Uterus (tissue), 3 donors: ENCODE measurements at regions not wholly inside any gene's neighbourhood (a gene's known extent, or its start where the extent isn't known, plus 50 kb on each side); places are given as distances from the start of the nearest gene placed in this dataset.

Experiments used
- DNase-seq, 2 donors: peaks; one replicate each; pipeline ENCODE4 v3.0.0-alpha.2; 2019 to 2020
- H3K27ac ChIP-seq, 2 donors: fragments of 200-600 bp; sonication (generic); 1 replicate in 1 of 2; 2 replicates in 1 of 2; pipeline ENCODE4 v1.5.1; 2016 to 2018
- H3K27me3 ChIP-seq, 2 donors: fragments of 200-600 bp; sonication (generic); one replicate each; pipeline ENCODE4 v1.5.1; 2018 to 2019; ENCODE audit warnings: control low read depth in 1 of 2
- H3K36me3 ChIP-seq, 2 donors: fragments of 200-600 bp; sonication (generic); one replicate each; pipeline ENCODE4 v1.5.1; 2019; ENCODE audit warnings: control low read depth in 1 of 2
- H3K4me1 ChIP-seq, 2 donors: fragments of 200-600 bp; sonication (generic); one replicate each; pipeline ENCODE4 v1.5.1; 2018 to 2019; ENCODE audit warnings: control low read depth in 1 of 2
- H3K4me3 ChIP-seq, 2 donors: fragments of 200-600 bp; sonication (generic); 1 replicate in 1 of 2; 2 replicates in 1 of 2; pipeline ENCODE4 v1.5.1; 2018 to 2019; ENCODE audit warnings: mild to moderate bottlenecking in 1 of 2
- H3K9me3 ChIP-seq, 2 donors: fragments of 200-600 bp; sonication (generic); one replicate each; pipeline ENCODE4 v1.5.1; 2019; ENCODE audit warnings: control low read depth in 1 of 2
- POLR2A ChIP-seq, 2 donors: fragments of 450-650 bp; IDR thresholded peaks; one replicate each; pipeline ENCODE4 v1.6.1; 2016; ENCODE audit warnings: antibody characterized with exemption in 2 of 2, mild to moderate bottlenecking in 1 of 2, moderate library complexity in 1 of 2
- intact Hi-C: fragments of 100-400 bp; cut with DNase I; formaldehyde crosslinking; loops from one replicate; pipeline ENCODE4 v1.15.1; 2023; ENCODE audit warnings: low total_unique reads
- TF ChIP-seq, protein P1 (sequence below), 4 experiments: fragments of 200-600 bp in 2 of 4; fragments of 450-650 bp in 2 of 4; sonication (generic) in 2 of 4; IDR thresholded peaks; one replicate each; pipeline ENCODE4 v1.5.1; 2016 to 2019; ENCODE audit warnings: antibody characterized with exemption in 4 of 4, mild to moderate bottlenecking in 2 of 4, moderate library complexity in 1 of 4
- donor health status: DM: yes; HTN: yes; CAD: no.

DNA sequence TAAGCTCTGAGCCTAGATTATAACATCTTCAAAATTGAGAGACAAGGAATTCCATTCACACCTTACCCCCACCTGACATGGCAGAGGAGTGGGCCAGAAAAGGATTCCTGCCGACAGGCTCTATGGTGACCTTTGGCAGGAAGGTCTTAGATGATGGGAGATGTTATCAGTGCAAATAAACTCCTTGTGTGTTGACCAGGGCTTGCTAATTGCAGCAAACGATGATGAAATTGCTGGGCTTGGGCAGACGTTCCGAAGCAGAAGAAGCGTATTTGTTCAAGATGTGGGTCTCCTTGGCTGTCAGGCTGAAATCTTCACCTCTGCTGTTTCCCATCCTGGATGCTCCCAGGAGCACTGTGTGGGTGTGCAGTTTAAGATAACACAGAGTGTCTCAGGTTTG lies 183.7 kb upstream of the CADM1 start:
- H3K9me3 ChIP-seq, result no peaks in the 10 kb centered on the region
- DNase-seq, result no peak
- H3K36me3 ChIP-seq, result no peaks in the 10 kb centered on the region
- no peak overlapping the region for H3K4me3 ChIP-seq
- H3K4me1 ChIP-seq, result no peaks in the 10 kb centered on the region
- H3K27ac ChIP-seq, result no peak overlapping the region
- intact Hi-C loops, result no loop called here
- no peak for TF ChIP-seq POLR2A (IDR thresholded peaks at IDR 0.05)
- TF ChIP-seq, protein P1, sequence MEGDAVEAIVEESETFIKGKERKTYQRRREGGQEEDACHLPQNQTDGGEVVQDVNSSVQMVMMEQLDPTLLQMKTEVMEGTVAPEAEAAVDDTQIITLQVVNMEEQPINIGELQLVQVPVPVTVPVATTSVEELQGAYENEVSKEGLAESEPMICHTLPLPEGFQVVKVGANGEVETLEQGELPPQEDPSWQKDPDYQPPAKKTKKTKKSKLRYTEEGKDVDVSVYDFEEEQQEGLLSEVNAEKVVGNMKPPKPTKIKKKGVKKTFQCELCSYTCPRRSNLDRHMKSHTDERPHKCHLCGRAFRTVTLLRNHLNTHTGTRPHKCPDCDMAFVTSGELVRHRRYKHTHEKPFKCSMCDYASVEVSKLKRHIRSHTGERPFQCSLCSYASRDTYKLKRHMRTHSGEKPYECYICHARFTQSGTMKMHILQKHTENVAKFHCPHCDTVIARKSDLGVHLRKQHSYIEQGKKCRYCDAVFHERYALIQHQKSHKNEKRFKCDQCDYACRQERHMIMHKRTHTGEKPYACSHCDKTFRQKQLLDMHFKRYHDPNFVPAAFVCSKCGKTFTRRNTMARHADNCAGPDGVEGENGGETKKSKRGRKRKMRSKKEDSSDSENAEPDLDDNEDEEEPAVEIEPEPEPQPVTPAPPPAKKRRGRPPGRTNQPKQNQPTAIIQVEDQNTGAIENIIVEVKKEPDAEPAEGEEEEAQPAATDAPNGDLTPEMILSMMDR (IDR thresholded peaks at IDR 0.05), result no peak
- H3K27me3 ChIP-seq, result no peaks in the 10 kb centered on the region

DNA sequence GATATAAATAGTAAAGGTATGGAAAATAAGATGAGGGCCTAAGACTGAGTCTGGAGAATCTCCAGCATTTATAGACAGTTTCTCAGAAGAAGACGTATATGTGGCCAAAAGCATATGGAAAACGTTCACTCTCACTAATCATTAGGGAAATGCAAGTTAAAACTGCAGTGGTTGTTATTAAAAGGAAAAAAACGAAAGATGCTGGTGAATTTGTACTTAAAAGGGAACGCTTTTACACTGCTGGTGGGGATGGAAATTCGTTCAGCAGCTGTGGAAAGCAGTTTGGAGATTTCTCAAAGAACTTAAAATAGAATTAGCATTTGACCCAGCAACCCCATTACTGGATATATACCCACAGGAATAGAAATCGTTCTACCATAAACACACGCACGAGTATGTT lies 180.5 kb upstream of the CADM1 start:
- no peak overlapping the region for H3K4me3 ChIP-seq
- no peaks in the 10 kb centered on the region for H3K27me3 ChIP-seq
- TF ChIP-seq, protein P1 (IDR thresholded peaks at IDR 0.05), result no peak
- TF ChIP-seq POLR2A (IDR thresholded peaks at IDR 0.05), result no peak
- intact Hi-C loops, result no loop called here
- H3K9me3 ChIP-seq, result no peaks in the 10 kb centered on the region
- no peaks in the 10 kb centered on the region for H3K4me1 ChIP-seq
- H3K36me3 ChIP-seq, result no peaks in the 10 kb centered on the region
- no peak for DNase-seq
- H3K27ac ChIP-seq, result no peak overlapping the region

DNA sequence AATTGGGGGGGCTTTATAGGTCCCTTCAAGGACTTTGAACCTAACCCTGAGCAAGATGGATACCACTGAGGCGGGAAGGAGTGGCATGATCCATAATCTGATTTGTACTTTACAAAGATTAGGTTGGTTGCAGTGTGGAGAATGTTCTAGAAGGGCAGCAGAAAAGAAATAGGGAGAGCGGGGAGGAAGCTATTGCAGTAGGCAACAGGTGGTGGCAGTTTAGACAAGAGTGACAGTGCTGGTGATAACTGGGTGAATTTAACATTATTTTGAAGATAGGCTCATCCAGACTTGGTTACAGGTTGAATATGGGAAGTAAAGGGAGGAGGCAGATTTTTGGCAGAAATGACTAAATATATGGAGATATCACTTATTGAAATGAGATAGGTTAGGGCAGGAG lies 179.9 kb upstream of the CADM1 start:
- intact Hi-C loops, result no loop called here
- no peaks in the 10 kb centered on the region for H3K27me3 ChIP-seq
- H3K4me3 ChIP-seq, result no peak overlapping the region
- no peaks in the 10 kb centered on the region for H3K36me3 ChIP-seq
- DNase-seq, result no peak
- H3K4me1 ChIP-seq, result no peaks in the 10 kb centered on the region
- no peaks in the 10 kb centered on the region for H3K9me3 ChIP-seq
- no peak overlapping the region for H3K27ac ChIP-seq
- TF ChIP-seq, protein P1 (IDR thresholded peaks at IDR 0.05), result no peak
- no peak for TF ChIP-seq POLR2A (IDR thresholded peaks at IDR 0.05)

DNA sequence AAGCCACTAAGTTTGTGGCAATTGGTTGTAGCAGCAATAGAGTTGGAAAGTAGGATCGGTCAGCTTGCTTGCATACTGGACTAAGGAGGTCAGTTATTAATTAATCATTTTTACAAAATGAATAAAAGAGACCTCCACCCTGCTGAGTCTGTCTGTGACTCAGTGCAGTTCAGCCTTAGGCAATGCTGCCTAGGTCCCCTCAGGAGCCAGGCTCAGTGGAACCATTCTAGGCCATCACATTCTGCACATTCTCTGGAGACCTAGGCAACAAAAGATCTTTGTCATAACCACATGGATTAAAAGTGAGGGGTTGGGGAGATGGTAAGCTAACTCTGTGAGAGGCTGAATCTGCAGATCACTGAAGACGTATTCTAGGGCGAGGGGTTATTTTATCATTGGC lies 178.7 kb upstream of the CADM1 start:
- no peak overlapping the region for H3K27ac ChIP-seq
- H3K4me1 ChIP-seq, result no peaks in the 10 kb centered on the region
- no peak for DNase-seq
- H3K4me3 ChIP-seq, result no peak overlapping the region
- no peaks in the 10 kb centered on the region for H3K36me3 ChIP-seq
- TF ChIP-seq POLR2A (IDR thresholded peaks at IDR 0.05), result no peak
- TF ChIP-seq, protein P1 (IDR thresholded peaks at IDR 0.05), result no peak
- H3K27me3 ChIP-seq, result no peaks in the 10 kb centered on the region
- H3K9me3 ChIP-seq, result no peaks in the 10 kb centered on the region
- intact Hi-C loops, result no loop called here

DNA sequence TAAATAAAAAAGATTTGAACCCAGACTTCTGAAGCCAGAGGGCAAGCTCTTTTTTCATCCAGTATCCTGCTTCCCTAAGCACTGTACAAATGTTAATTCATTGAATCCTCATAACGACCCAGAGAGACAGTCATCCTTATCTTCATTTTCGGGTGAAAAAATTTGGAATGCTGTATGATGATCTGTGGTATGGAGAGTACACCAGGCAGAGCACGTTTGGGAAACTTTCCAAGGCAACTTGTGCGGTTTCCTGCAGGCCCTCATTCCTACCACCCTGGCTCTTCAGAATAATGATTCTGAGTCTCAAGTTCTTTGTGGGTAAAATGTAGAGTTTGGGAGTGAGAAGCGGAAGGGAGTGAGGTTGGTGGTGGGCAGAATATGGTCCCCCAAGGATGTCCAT lies 177.9 kb upstream of the CADM1 start:
- Histone ChIP-seq H3K4me3 (no peak overlapping the region), H3K9me3 (no peaks in the 10 kb centered on the region), H3K4me1 (no peaks in the 10 kb centered on the region), H3K27ac (no peak overlapping the region), H3K36me3 (no peaks in the 10 kb centered on the region), H3K27me3 (no peaks in the 10 kb centered on the region)
- DNase-seq, result no peak
- intact Hi-C loops, result no loop called here
- TF ChIP-seq, protein P1 (IDR thresholded peaks at IDR 0.05), result no peak
- TF ChIP-seq POLR2A (IDR thresholded peaks at IDR 0.05), result no peak
